Hematopoietic multipotent progenitor cell treated with erythropoietin and hydrocortisone succinate and interleukin-3 and kit ligand, for 4 days (in vitro differentiated cells): ENCODE measurements at regions not wholly inside any gene's neighbourhood (a gene's known extent, or its start where the extent isn't known, plus 50 kb on each side); places are given as distances from the start of the nearest gene placed in this dataset.
"Not testable (repeated sequence)": the region's sequence is repeated elsewhere in the genome, so short reads cannot be mapped to it uniquely, and the experiment has no call there.

Source experiments
- DNase-seq: peaks from one replicate; pipeline ENCODE4 v3.0.0-alpha.2; 2015

- DNase-seq = no peak
Observed at GRCh38 chr6:26175033-26175427, 87.8 kb downstream of the HFE start.

GRCh38 chr6:26175428-26176181 lies 88.4 kb downstream of the HFE start:
- peak; percentile 93 for DNase-seq

- DNase-seq = no peak
Observed at GRCh38 chr6:26179675-26180074, 92.4 kb downstream of the HFE start.

GRCh38 chr6:26180346-26180745 lies 93.1 kb downstream of the HFE start:
- DNase-seq = peak; percentile 45

GRCh38 chr6:26183237-26183580 lies 96.0 kb downstream of the HFE start:
- DNase-seq = no peak

GRCh38 chr6:26183581-26184366 lies 96.5 kb downstream of the HFE start:
- DNase-seq = peak; percentile 97

GRCh38 chr6:26184367-26184891 lies 97.2 kb downstream of the HFE start:
- DNase-seq = peak; percentile 77

- no peak for DNase-seq
Observed at GRCh38 chr6:26185004-26185403, 97.8 kb downstream of the HFE start.

GRCh38 chr6:26185802-26186201 lies 98.6 kb downstream of the HFE start:
- DNase-seq = no peak

- DNase-seq = no peak
Observed at GRCh38 chr6:26186652-26187051, 99.4 kb downstream of the HFE start.

GRCh38 chr6:26187292-26187691 lies 100.1 kb downstream of the HFE start:
- DNase-seq = no peak

- peak; percentile 96 for DNase-seq
Observed at GRCh38 chr6:26187981-26188635, 100.9 kb downstream of the HFE start.

- not testable (repeated sequence) for DNase-seq
Observed at GRCh38 chr6:26191512-26191911, 104.3 kb downstream of the HFE start.

GRCh38 chr6:26193467-26194328 lies 106.5 kb downstream of the HFE start:
- peak; percentile 29 for DNase-seq

GRCh38 chr6:26194329-26194701 lies 107.1 kb downstream of the HFE start:
- peak; percentile 26 for DNase-seq

GRCh38 chr6:26194816-26195375 lies 107.7 kb downstream of the HFE start:
- DNase-seq = peak; percentile 38

GRCh38 chr6:26195376-26195923 lies 108.2 kb downstream of the HFE start:
- DNase-seq = peak; percentile 97

GRCh38 chr6:26195924-26196845 lies 109.0 kb downstream of the HFE start:
- peak; percentile 83 for DNase-seq

- DNase-seq = peak; percentile 98
Observed at GRCh38 chr6:26196846-26197635, 109.8 kb downstream of the HFE start.

GRCh38 chr6:26197636-26197932 lies 110.4 kb downstream of the HFE start:
- DNase-seq = no peak
